ENCODE measurements at regions not wholly inside any gene's neighbourhood (a gene's known extent, or its start where the extent isn't known, plus 50 kb on each side); places are given as distances from the start of the nearest gene placed in this dataset.

GRCh38 chr7:25665903-25666670 lies 437.8 kb upstream of the NPVF start:
- Histone ChIP-seq H3K27me3 (ENCODE audit: insufficient read depth, low read length) (peaks cover 3% of the 10 kb centered on the region), H3K9me3 (ENCODE audit: low read depth, low read length) (no peaks in the 10 kb centered on the region)

GRCh38 chr7:25666671-25667060 lies 438.4 kb upstream of the NPVF start:
- H3K9me3 ChIP-seq (ENCODE audit: low read depth, low read length) = no peaks in the 10 kb centered on the region
- no peak overlapping the region for H3K4me3 ChIP-seq (ENCODE audit: low read length)
- no peaks in the 10 kb centered on the region for H3K4me1 ChIP-seq (ENCODE audit: insufficient read depth, low read length)

More at GRCh38 chr7:25665903-25666670, 437.8 kb upstream of the NPVF start:
- H3K4me3 ChIP-seq (ENCODE audit: low read length) = no peak overlapping the region
- no peaks in the 10 kb centered on the region for H3K4me1 ChIP-seq (ENCODE audit: insufficient read depth, low read length)

GRCh38 chr7:25669281-25669781 lies 441.0 kb upstream of the NPVF start:
- Histone ChIP-seq H3K4me3 (ENCODE audit: low read length) (no peak overlapping the region), H3K9me3 (ENCODE audit: low read depth, low read length) (no peaks in the 10 kb centered on the region), H3K27me3 (ENCODE audit: insufficient read depth, low read length) (peaks cover 3% of the 10 kb centered on the region)

More at GRCh38 chr7:25666671-25667060, 438.4 kb upstream of the NPVF start:
- H3K27me3 ChIP-seq (ENCODE audit: insufficient read depth, low read length) = peaks cover 3% of the 10 kb centered on the region

GRCh38 chr7:25669961-25670841 lies 441.9 kb upstream of the NPVF start:
- H3K27me3 ChIP-seq (ENCODE audit: insufficient read depth, low read length) = peaks cover 3% of the 10 kb centered on the region
- H3K4me3 ChIP-seq (ENCODE audit: low read length) = no peak overlapping the region
- no peaks in the 10 kb centered on the region for H3K9me3 ChIP-seq (ENCODE audit: low read depth, low read length)
- no peaks in the 10 kb centered on the region for H3K4me1 ChIP-seq (ENCODE audit: insufficient read depth, low read length)

More at GRCh38 chr7:25669281-25669781, 441.0 kb upstream of the NPVF start:
- no peaks in the 10 kb centered on the region for H3K4me1 ChIP-seq (ENCODE audit: insufficient read depth, low read length)

- Histone ChIP-seq H3K9me3 (ENCODE audit: low read depth, low read length) (no peaks in the 10 kb centered on the region), H3K4me3 (ENCODE audit: low read length) (no peak overlapping the region), H3K4me1 (ENCODE audit: insufficient read depth, low read length) (no peaks in the 10 kb centered on the region), H3K27me3 (ENCODE audit: insufficient read depth, low read length) (no peaks in the 10 kb centered on the region)
Measured at GRCh38 chr7:25671111-25671510, 442.8 kb upstream of the NPVF start.

GRCh38 chr7:25672496-25672895 lies 444.2 kb upstream of the NPVF start:
- no peak overlapping the region for H3K4me3 ChIP-seq (ENCODE audit: low read length)
- H3K27me3 ChIP-seq (ENCODE audit: insufficient read depth, low read length) = no peaks in the 10 kb centered on the region
- H3K4me1 ChIP-seq (ENCODE audit: insufficient read depth, low read length) = no peaks in the 10 kb centered on the region
- no peaks in the 10 kb centered on the region for H3K9me3 ChIP-seq (ENCODE audit: low read depth, low read length)

- Histone ChIP-seq H3K27me3 (ENCODE audit: insufficient read depth, low read length) (no peaks in the 10 kb centered on the region), H3K9me3 (ENCODE audit: low read depth, low read length) (no peaks in the 10 kb centered on the region), H3K4me1 (ENCODE audit: insufficient read depth, low read length) (no peaks in the 10 kb centered on the region), H3K4me3 (ENCODE audit: low read length) (no peak overlapping the region)
Measured at GRCh38 chr7:25675789-25676474, 447.6 kb upstream of the NPVF start.

- Histone ChIP-seq H3K9me3 (ENCODE audit: low read depth, low read length) (no peaks in the 10 kb centered on the region), H3K27me3 (ENCODE audit: insufficient read depth, low read length) (no peaks in the 10 kb centered on the region), H3K4me1 (ENCODE audit: insufficient read depth, low read length) (no peaks in the 10 kb centered on the region), H3K4me3 (ENCODE audit: low read length) (no peak overlapping the region)
Measured at GRCh38 chr7:25677595-25677994, 449.3 kb upstream of the NPVF start.

- Histone ChIP-seq H3K4me1 (ENCODE audit: insufficient read depth, low read length) (no peaks in the 10 kb centered on the region), H3K9me3 (ENCODE audit: low read depth, low read length) (no peaks in the 10 kb centered on the region), H3K27me3 (ENCODE audit: insufficient read depth, low read length) (no peaks in the 10 kb centered on the region), H3K4me3 (ENCODE audit: low read length) (no peak overlapping the region)
Measured at GRCh38 chr7:25678215-25678614, 449.9 kb upstream of the NPVF start.

GRCh38 chr7:25680636-25681035 lies 452.4 kb upstream of the NPVF start:
- no peaks in the 10 kb centered on the region for H3K9me3 ChIP-seq (ENCODE audit: low read depth, low read length)
- H3K4me3 ChIP-seq (ENCODE audit: low read length) = no peak overlapping the region
- H3K27me3 ChIP-seq (ENCODE audit: insufficient read depth, low read length) = no peaks in the 10 kb centered on the region
- no peaks in the 10 kb centered on the region for H3K4me1 ChIP-seq (ENCODE audit: insufficient read depth, low read length)

GRCh38 chr7:25684360-25684759 lies 456.1 kb upstream of the NPVF start:
- Histone ChIP-seq H3K4me1 (ENCODE audit: insufficient read depth, low read length) (no peaks in the 10 kb centered on the region), H3K27me3 (ENCODE audit: insufficient read depth, low read length) (no peaks in the 10 kb centered on the region), H3K4me3 (ENCODE audit: low read length) (no peak overlapping the region), H3K9me3 (ENCODE audit: low read depth, low read length) (no peaks in the 10 kb centered on the region)

- H3K4me3 ChIP-seq (ENCODE audit: low read length) = no peak overlapping the region
Measured at GRCh38 chr7:25686493-25686892, 458.2 kb upstream of the NPVF start.

GRCh38 chr7:25694211-25694610 lies 457.8 kb upstream of the NFE2L3 start:
- no peaks in the 10 kb centered on the region for H3K4me1 ChIP-seq (ENCODE audit: insufficient read depth, low read length)

More at GRCh38 chr7:25686493-25686892, 458.2 kb upstream of the NPVF start:
- Histone ChIP-seq H3K27me3 (ENCODE audit: insufficient read depth, low read length) (no peaks in the 10 kb centered on the region), H3K4me1 (ENCODE audit: insufficient read depth, low read length) (no peaks in the 10 kb centered on the region), H3K9me3 (ENCODE audit: low read depth, low read length) (no peaks in the 10 kb centered on the region)

GRCh38 chr7:25694699-25695098 lies 457.3 kb upstream of the NFE2L3 start:
- Histone ChIP-seq H3K27me3 (ENCODE audit: insufficient read depth, low read length) (no peaks in the 10 kb centered on the region), H3K4me3 (ENCODE audit: low read length) (no peak overlapping the region), H3K9me3 (ENCODE audit: low read depth, low read length) (no peaks in the 10 kb centered on the region), H3K4me1 (ENCODE audit: insufficient read depth, low read length) (no peaks in the 10 kb centered on the region)

More at GRCh38 chr7:25694211-25694610, 457.8 kb upstream of the NFE2L3 start:
- Histone ChIP-seq H3K27me3 (ENCODE audit: insufficient read depth, low read length) (no peaks in the 10 kb centered on the region), H3K9me3 (ENCODE audit: low read depth, low read length) (no peaks in the 10 kb centered on the region), H3K4me3 (ENCODE audit: low read length) (no peak overlapping the region)

GRCh38 chr7:25696571-25696970 lies 455.4 kb upstream of the NFE2L3 start:
- no peaks in the 10 kb centered on the region for H3K9me3 ChIP-seq (ENCODE audit: low read depth, low read length)
- no peak overlapping the region for H3K4me3 ChIP-seq (ENCODE audit: low read length)
- H3K4me1 ChIP-seq (ENCODE audit: insufficient read depth, low read length) = no peaks in the 10 kb centered on the region
- no peaks in the 10 kb centered on the region for H3K27me3 ChIP-seq (ENCODE audit: insufficient read depth, low read length)

Measured in mononuclear cell (primary cell).